Liver (tissue), 8 donors: ENCODE measurements at regions not wholly inside any gene's neighbourhood (a gene's known extent, or its start where the extent isn't known, plus 50 kb on each side); places are given as distances from the start of the nearest gene placed in this dataset.

ENCODE experiments used
- DNase-seq: peaks from one replicate; pipeline ENCODE4 v3.0.0-alpha.2; 2017; ENCODE audit warnings: low spot score
- H3K27ac ChIP-seq, 2 donors: one replicate each; pipeline ENCODE4 v1.7.0; 2013; ENCODE audit warnings: inconsistent platforms in 2 of 2, low read length in 2 of 2, control low read depth in 1 of 2, low read depth in 1 of 2, mild to moderate bottlenecking in 1 of 2
- H3K27me3 ChIP-seq, 4 donors: one replicate each; pipeline versions ENCODE4 v1.6.1 to v1.7.0; 2013; ENCODE audit warnings: low read length in 3 of 4, inconsistent platforms in 1 of 4, mild to moderate bottlenecking in 1 of 4, moderate library complexity in 1 of 4; ENCODE audit not compliant: control insufficient read depth in 4 of 4, insufficient read depth in 4 of 4
- H3K36me3 ChIP-seq, 4 donors: one replicate each; pipeline versions ENCODE4 v1.6.1 to v1.7.0; 2013; ENCODE audit warnings: low read length in 3 of 4, mild to moderate bottlenecking in 3 of 4, low read depth in 1 of 4, moderate library complexity in 1 of 4; ENCODE audit not compliant: control insufficient read depth in 4 of 4, insufficient read depth in 3 of 4
- H3K4me1 ChIP-seq, 4 donors: one replicate each; pipeline versions ENCODE4 v1.6.1 to v1.7.0; 2013; ENCODE audit warnings: low read length in 3 of 4, mild to moderate bottlenecking in 3 of 4, moderate library complexity in 1 of 4; ENCODE audit not compliant: control insufficient read depth in 4 of 4, insufficient read depth in 4 of 4
- H3K4me3 ChIP-seq, 3 donors: one replicate each; pipeline versions ENCODE4 v1.6.1 to v1.7.0; 2013; ENCODE audit warnings: low read length in 3 of 3, control low read depth in 1 of 3, low read depth in 1 of 3, mild to moderate bottlenecking in 1 of 3
- H3K9ac ChIP-seq, 2 donors: one replicate each; pipeline ENCODE4 v1.7.0; 2013; ENCODE audit warnings: low read length in 2 of 2, mild to moderate bottlenecking in 2 of 2, moderate library complexity in 2 of 2, control low read depth in 1 of 2, low read depth in 1 of 2
- H3K9me3 ChIP-seq, 4 donors: one replicate each; pipeline versions ENCODE4 v1.6.1 to v1.7.0; 2013; ENCODE audit warnings: low read length in 3 of 4; ENCODE audit not compliant: control insufficient read depth in 4 of 4
- EGR1 ChIP-seq, 2 donors: IDR thresholded peaks; 2 replicates each; pipeline ENCODE4 v1.6.1; 2016 to 2018; ENCODE audit warnings: antibody characterized with exemption in 2 of 2, low read depth in 2 of 2
- FOXA1 ChIP-seq: IDR thresholded peaks from 2 replicates; pipeline ENCODE4 v1.6.1; 2016; ENCODE audit warnings: antibody characterized with exemption
- FOXA2 ChIP-seq: IDR thresholded peaks from 2 replicates; pipeline ENCODE4 v1.6.1; 2016; ENCODE audit warnings: antibody characterized with exemption
- GABPA ChIP-seq, 2 donors: IDR thresholded peaks in 1 of 2; conservative IDR thresholded peaks in 1 of 2; 2 replicates each; pipeline ENCODE4 v1.6.1; 2016; ENCODE audit warnings: antibody characterized with exemption in 2 of 2, mild to moderate bottlenecking in 1 of 2, moderate library complexity in 1 of 2
- HNF4G ChIP-seq: IDR thresholded peaks from 2 replicates; pipeline ENCODE4 v1.6.1; 2016; ENCODE audit warnings: antibody characterized with exemption
- NR2F2 ChIP-seq: IDR thresholded peaks from 2 replicates; pipeline ENCODE4 v1.6.1; 2016; ENCODE audit warnings: antibody characterized with exemption
- RAD21 ChIP-seq, 2 donors: IDR thresholded peaks; 2 replicates each; pipeline ENCODE4 v1.6.1; 2016; ENCODE audit warnings: antibody characterized with exemption in 2 of 2, mild to moderate bottlenecking in 2 of 2
- YY1 ChIP-seq: IDR thresholded peaks from 2 replicates; pipeline ENCODE4 v1.6.1; 2016; ENCODE audit warnings: antibody characterized with exemption, mild to moderate bottlenecking
- WGBS: extraction: QIAGEN DNeasy Blood & Tissue Kit; methylation state at CpG from one replicate; pipeline ENCODE4 v1.1.7; 2013; 5-methylcytosine and 5-hydroxymethylcytosine counted together
- TF ChIP-seq, protein P1 (sequence below): IDR thresholded peaks from 2 replicates; pipeline ENCODE4 v1.6.1; 2016; ENCODE audit warnings: antibody characterized with exemption, mild to moderate bottlenecking
- TF ChIP-seq, protein P2 (sequence below): IDR thresholded peaks from 2 replicates; pipeline ENCODE4 v1.6.1; 2016; ENCODE audit warnings: antibody characterized with exemption
- TF ChIP-seq, protein P3 (sequence below): IDR thresholded peaks from 2 replicates; pipeline ENCODE4 v1.6.1; 2016; ENCODE audit warnings: antibody characterized with exemption
- TF ChIP-seq, protein P4 (sequence below): fragments of 150-350 bp; IDR thresholded peaks from 2 replicates; pipeline ENCODE4 v1.5.1; 2017; ENCODE audit warnings: improper control_type of control experiment, low read depth, low read length; ENCODE audit not compliant: missing input control
- TF ChIP-seq, protein P5 (sequence below): IDR thresholded peaks from 2 replicates; pipeline ENCODE4 v1.6.1; 2016; ENCODE audit warnings: antibody characterized with exemption
- donor health status: healthy.
- donor health status: healthy.
- donor health status: healthy.
- donor health status: healthy.
- donor health status: healthy.

DNA sequence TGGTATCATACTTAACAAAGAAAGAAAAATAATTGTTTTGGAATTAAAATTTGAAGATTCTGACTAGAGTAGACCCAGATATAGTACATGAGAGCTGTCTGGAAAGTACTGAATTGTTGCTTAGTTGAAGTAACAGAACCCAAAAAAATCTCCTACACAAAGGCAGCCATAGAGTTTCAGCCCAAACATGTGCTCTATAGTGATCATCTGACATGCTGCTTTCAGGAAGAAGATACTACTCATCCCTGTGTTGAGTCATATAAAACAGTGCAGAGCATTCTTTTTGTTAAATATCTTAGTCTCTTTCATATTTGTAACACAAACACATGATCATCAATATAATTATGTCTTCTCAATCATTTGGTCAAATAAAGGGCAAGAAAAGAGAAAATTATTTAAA lies 84.8 kb upstream of the PTPRM start:
- no peak overlapping the region for H3K9ac ChIP-seq
- no peak for DNase-seq
- no peaks in the 10 kb centered on the region for H3K27me3 ChIP-seq
- no peaks in the 10 kb centered on the region for H3K9me3 ChIP-seq
- H3K36me3 ChIP-seq = no peaks in the 10 kb centered on the region
- H3K4me1 ChIP-seq = no peaks in the 10 kb centered on the region
- H3K27ac ChIP-seq = no peak overlapping the region
- TF ChIP-seq, protein P1, sequence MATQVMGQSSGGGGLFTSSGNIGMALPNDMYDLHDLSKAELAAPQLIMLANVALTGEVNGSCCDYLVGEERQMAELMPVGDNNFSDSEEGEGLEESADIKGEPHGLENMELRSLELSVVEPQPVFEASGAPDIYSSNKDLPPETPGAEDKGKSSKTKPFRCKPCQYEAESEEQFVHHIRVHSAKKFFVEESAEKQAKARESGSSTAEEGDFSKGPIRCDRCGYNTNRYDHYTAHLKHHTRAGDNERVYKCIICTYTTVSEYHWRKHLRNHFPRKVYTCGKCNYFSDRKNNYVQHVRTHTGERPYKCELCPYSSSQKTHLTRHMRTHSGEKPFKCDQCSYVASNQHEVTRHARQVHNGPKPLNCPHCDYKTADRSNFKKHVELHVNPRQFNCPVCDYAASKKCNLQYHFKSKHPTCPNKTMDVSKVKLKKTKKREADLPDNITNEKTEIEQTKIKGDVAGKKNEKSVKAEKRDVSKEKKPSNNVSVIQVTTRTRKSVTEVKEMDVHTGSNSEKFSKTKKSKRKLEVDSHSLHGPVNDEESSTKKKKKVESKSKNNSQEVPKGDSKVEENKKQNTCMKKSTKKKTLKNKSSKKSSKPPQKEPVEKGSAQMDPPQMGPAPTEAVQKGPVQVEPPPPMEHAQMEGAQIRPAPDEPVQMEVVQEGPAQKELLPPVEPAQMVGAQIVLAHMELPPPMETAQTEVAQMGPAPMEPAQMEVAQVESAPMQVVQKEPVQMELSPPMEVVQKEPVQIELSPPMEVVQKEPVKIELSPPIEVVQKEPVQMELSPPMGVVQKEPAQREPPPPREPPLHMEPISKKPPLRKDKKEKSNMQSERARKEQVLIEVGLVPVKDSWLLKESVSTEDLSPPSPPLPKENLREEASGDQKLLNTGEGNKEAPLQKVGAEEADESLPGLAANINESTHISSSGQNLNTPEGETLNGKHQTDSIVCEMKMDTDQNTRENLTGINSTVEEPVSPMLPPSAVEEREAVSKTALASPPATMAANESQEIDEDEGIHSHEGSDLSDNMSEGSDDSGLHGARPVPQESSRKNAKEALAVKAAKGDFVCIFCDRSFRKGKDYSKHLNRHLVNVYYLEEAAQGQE = no peak
- TF ChIP-seq HNF4G (no peak), RAD21 (IDR thresholded peaks at IDR 0.05) (no peak), EGR1 (IDR thresholded peaks at IDR 0.05; ENCODE audit: low read depth in 2 of 2) (no peak), FOXA2 (no peak), GABPA (IDR thresholded peaks at IDR 0.05 in 1 of 2, conservative IDR thresholded peaks at IDR 0.05 in 1 of 2) (no peak), NR2F2 (no peak)
- TF ChIP-seq, protein P2, sequence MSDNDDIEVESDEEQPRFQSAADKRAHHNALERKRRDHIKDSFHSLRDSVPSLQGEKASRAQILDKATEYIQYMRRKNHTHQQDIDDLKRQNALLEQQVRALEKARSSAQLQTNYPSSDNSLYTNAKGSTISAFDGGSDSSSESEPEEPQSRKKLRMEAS = no peak
- TF ChIP-seq, protein P3, sequence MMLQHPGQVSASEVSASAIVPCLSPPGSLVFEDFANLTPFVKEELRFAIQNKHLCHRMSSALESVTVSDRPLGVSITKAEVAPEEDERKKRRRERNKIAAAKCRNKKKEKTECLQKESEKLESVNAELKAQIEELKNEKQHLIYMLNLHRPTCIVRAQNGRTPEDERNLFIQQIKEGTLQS = no peak
- no peak overlapping the region for H3K4me3 ChIP-seq

DNA sequence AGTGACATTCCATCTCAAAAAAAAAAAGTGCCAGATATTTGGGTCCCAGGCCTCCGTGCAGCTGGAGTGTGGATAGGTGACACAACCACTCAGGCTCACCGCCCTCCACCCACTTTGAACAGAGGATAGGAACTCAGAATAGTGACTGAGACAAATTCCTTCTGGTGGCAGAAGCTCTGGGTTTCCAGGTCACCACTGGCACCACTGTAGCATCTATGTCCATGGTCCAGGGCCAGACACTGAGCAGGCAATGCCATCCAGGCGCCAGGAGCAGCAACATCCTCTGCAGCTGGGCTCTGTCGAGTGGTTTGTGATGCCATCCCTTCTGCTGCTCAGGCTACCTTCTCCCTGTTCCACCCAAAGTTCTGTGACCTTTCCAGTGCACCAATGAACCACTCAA lies 81.5 kb upstream of the PTPRM start:
- TF ChIP-seq, protein P4, sequence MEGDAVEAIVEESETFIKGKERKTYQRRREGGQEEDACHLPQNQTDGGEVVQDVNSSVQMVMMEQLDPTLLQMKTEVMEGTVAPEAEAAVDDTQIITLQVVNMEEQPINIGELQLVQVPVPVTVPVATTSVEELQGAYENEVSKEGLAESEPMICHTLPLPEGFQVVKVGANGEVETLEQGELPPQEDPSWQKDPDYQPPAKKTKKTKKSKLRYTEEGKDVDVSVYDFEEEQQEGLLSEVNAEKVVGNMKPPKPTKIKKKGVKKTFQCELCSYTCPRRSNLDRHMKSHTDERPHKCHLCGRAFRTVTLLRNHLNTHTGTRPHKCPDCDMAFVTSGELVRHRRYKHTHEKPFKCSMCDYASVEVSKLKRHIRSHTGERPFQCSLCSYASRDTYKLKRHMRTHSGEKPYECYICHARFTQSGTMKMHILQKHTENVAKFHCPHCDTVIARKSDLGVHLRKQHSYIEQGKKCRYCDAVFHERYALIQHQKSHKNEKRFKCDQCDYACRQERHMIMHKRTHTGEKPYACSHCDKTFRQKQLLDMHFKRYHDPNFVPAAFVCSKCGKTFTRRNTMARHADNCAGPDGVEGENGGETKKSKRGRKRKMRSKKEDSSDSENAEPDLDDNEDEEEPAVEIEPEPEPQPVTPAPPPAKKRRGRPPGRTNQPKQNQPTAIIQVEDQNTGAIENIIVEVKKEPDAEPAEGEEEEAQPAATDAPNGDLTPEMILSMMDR = no peak
- no peak for TF ChIP-seq YY1
- TF ChIP-seq FOXA1 = no peak
- 92% methylated on average over 4 of the region's 4 CpGs for WGBS
- Histone ChIP-seq H3K4me1 (no peaks in the 10 kb centered on the region), H3K27ac (no peak overlapping the region), H3K9me3 (no peaks in the 10 kb centered on the region), H3K4me3 (no peak overlapping the region), H3K36me3 (no peaks in the 10 kb centered on the region), H3K27me3 (no peaks in the 10 kb centered on the region), H3K9ac (no peak overlapping the region)
- DNase-seq = no peak

DNA sequence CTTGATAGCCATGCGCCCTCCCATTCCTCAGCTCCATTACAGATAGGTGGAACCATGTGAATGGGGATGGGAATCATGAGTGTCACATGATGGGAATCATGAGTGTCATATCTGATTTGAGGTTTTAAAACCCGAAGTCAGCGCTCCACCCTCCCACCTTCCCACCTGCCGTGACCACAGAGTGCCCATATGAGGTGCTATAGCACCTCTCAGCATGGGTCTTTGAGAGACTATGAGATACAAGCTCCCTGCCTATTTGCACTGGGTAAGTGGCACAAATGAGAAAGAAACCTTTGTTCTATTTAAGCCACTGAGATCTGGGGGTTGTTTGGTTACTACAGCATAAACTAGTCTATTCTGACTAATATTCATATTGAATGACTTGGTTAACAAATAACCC lies 78.5 kb upstream of the PTPRM start:
- TF ChIP-seq GABPA (IDR thresholded peaks at IDR 0.05 in 1 of 2, conservative IDR thresholded peaks at IDR 0.05 in 1 of 2) (no peak), RAD21 (IDR thresholded peaks at IDR 0.05) (peak in 1 of 2 donors; percentile 11)
- TF ChIP-seq, protein P5, sequence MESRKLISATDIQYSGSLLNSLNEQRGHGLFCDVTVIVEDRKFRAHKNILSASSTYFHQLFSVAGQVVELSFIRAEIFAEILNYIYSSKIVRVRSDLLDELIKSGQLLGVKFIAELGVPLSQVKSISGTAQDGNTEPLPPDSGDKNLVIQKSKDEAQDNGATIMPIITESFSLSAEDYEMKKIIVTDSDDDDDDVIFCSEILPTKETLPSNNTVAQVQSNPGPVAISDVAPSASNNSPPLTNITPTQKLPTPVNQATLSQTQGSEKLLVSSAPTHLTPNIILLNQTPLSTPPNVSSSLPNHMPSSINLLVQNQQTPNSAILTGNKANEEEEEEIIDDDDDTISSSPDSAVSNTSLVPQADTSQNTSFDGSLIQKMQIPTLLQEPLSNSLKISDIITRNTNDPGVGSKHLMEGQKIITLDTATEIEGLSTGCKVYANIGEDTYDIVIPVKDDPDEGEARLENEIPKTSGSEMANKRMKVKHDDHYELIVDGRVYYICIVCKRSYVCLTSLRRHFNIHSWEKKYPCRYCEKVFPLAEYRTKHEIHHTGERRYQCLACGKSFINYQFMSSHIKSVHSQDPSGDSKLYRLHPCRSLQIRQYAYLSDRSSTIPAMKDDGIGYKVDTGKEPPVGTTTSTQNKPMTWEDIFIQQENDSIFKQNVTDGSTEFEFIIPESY = no peak
- TF ChIP-seq, protein P3 = no peak
- H3K4me1 ChIP-seq = no peaks in the 10 kb centered on the region
- no peaks in the 10 kb centered on the region for H3K36me3 ChIP-seq
- 55% methylated on average over 4 of the region's 4 CpGs for WGBS
- H3K27me3 ChIP-seq = peaks cover 0 to 4% (median 0%) of the 10 kb centered on the region in 4 donors
- H3K9me3 ChIP-seq = no peaks in the 10 kb centered on the region
- no peak overlapping the region for H3K4me3 ChIP-seq
- H3K9ac ChIP-seq = no peak overlapping the region
- no peak for DNase-seq
- H3K27ac ChIP-seq = no peak overlapping the region
